ENCODE measurements at regions not wholly inside any gene's neighbourhood (a gene's known extent, or its start where the extent isn't known, plus 50 kb on each side); places are given as distances from the start of the nearest gene placed in this dataset.

GRCh38 chr2:198756166-198756565 is 701.6 kb downstream of the SATB2 start:
- Mint-ChIP-seq H3K36me3 (ENCODE audit: low read depth) (no peaks in the 10 kb centered on the region), H3K27me3 (ENCODE audit: low read depth) (no peaks in the 10 kb centered on the region)

GRCh38 chr2:198753101-198753500 is 704.6 kb downstream of the SATB2 start:
- Mint-ChIP-seq H3K4me3 (no peak overlapping the region), H3K36me3 (ENCODE audit: low read depth) (no peaks in the 10 kb centered on the region), H3K27ac (no peak overlapping the region), H3K9me3 (no peaks in the 10 kb centered on the region), H3K4me1 (no peaks in the 10 kb centered on the region), H3K27me3 (ENCODE audit: low read depth) (no peaks in the 10 kb centered on the region)
- no peak for TF ChIP-seq CTCF (IDR thresholded peaks at IDR 0.05; ENCODE audit: unreplicated experiment in 3 of 3)

More at GRCh38 chr2:198756166-198756565, 701.6 kb downstream of the SATB2 start:
- H3K9me3 Mint-ChIP-seq = no peaks in the 10 kb centered on the region
- no peaks in the 10 kb centered on the region for H3K4me1 Mint-ChIP-seq
- H3K4me3 Mint-ChIP-seq = no peak overlapping the region
- no peak for TF ChIP-seq CTCF (IDR thresholded peaks at IDR 0.05; ENCODE audit: unreplicated experiment in 3 of 3)
- H3K27ac Mint-ChIP-seq = no peak overlapping the region

GRCh38 chr2:198749364-198749763 is 708.4 kb downstream of the SATB2 start:
- H3K4me3 Mint-ChIP-seq = no peak overlapping the region
- H3K4me1 Mint-ChIP-seq = no peaks in the 10 kb centered on the region
- no peaks in the 10 kb centered on the region for H3K9me3 Mint-ChIP-seq
- H3K27ac Mint-ChIP-seq = no peak overlapping the region
- TF ChIP-seq CTCF (IDR thresholded peaks at IDR 0.05; ENCODE audit: unreplicated experiment in 3 of 3) = no peak
- no peaks in the 10 kb centered on the region for H3K27me3 Mint-ChIP-seq (ENCODE audit: low read depth)
- no peaks in the 10 kb centered on the region for H3K36me3 Mint-ChIP-seq (ENCODE audit: low read depth)

- Mint-ChIP-seq H3K4me1 (peaks cover 5% of the 10 kb centered on the region), H3K9me3 (no peaks in the 10 kb centered on the region), H3K27me3 (ENCODE audit: low read depth) (no peaks in the 10 kb centered on the region), H3K27ac (no peak overlapping the region), H3K36me3 (ENCODE audit: low read depth) (no peaks in the 10 kb centered on the region), H3K4me3 (no peak overlapping the region)
- TF ChIP-seq CTCF (IDR thresholded peaks at IDR 0.05; ENCODE audit: unreplicated experiment in 3 of 3) = no peak
These were observed 725.8 kb downstream of the SATB2 start for GRCh38 chr2:198731842-198732399.

- no peaks in the 10 kb centered on the region for H3K36me3 Mint-ChIP-seq (ENCODE audit: low read depth)
- no peak overlapping the region for H3K4me3 Mint-ChIP-seq
- no peaks in the 10 kb centered on the region for H3K9me3 Mint-ChIP-seq
- H3K27me3 Mint-ChIP-seq (ENCODE audit: low read depth) = peaks cover 3% of the 10 kb centered on the region
- TF ChIP-seq CTCF (IDR thresholded peaks at IDR 0.05; ENCODE audit: unreplicated experiment in 3 of 3) = no peak
- no peak overlapping the region for H3K27ac Mint-ChIP-seq
- H3K4me1 Mint-ChIP-seq = no peaks in the 10 kb centered on the region
These were observed 737.5 kb downstream of the SATB2 start for GRCh38 chr2:198720266-198720665.

GRCh38 chr2:198717451-198717850 is 740.3 kb downstream of the SATB2 start:
- H3K36me3 Mint-ChIP-seq (ENCODE audit: low read depth) = no peaks in the 10 kb centered on the region
- H3K27ac Mint-ChIP-seq = no peak overlapping the region
- no peak overlapping the region for H3K4me3 Mint-ChIP-seq
- no peak for TF ChIP-seq CTCF (IDR thresholded peaks at IDR 0.05; ENCODE audit: unreplicated experiment in 3 of 3)
- H3K4me1 Mint-ChIP-seq = no peaks in the 10 kb centered on the region
- no peaks in the 10 kb centered on the region for H3K27me3 Mint-ChIP-seq (ENCODE audit: low read depth)
- no peaks in the 10 kb centered on the region for H3K9me3 Mint-ChIP-seq
